ENCODE measurements at regions not wholly inside any gene's neighbourhood (a gene's known extent, or its start where the extent isn't known, plus 50 kb on each side); places are given as distances from the start of the nearest gene placed in this dataset.

GRCh38 chr1:201597551-201598230 lies 58.8 kb downstream of the NAV1 start (continued):
- TF ChIP-seq CHD7 (IDR thresholded peaks at IDR 0.05; ENCODE audit: insufficient replicate concordance, low read length) (no peak), SIRT6 (IDR thresholded peaks at IDR 0.05; ENCODE audit: low read length) (no peak), HDAC2 (IDR thresholded peaks at IDR 0.05; ENCODE audit: borderline replicate concordance in 1 of 2, low read depth in 2 of 2, low read length in 2 of 2) (no peak), SRF (IDR thresholded peaks at IDR 0.05; ENCODE audit: low read depth, low read length) (no peak), SUZ12 (IDR thresholded peaks at IDR 0.05; ENCODE audit: low read length) (no peak)

All from H1 (cell line).